ENCODE measurements at regions not wholly inside any gene's neighbourhood (a gene's known extent, or its start where the extent isn't known, plus 50 kb on each side); places are given as distances from the start of the nearest gene placed in this dataset.

GRCh38 chr10:118840776-118841468 lies 86.2 kb upstream of the CACUL1 start:
- TF ChIP-seq CTCF (IDR thresholded peaks at IDR 0.05; ENCODE audit: unreplicated experiment in 3 of 3): no peak

DNA sequence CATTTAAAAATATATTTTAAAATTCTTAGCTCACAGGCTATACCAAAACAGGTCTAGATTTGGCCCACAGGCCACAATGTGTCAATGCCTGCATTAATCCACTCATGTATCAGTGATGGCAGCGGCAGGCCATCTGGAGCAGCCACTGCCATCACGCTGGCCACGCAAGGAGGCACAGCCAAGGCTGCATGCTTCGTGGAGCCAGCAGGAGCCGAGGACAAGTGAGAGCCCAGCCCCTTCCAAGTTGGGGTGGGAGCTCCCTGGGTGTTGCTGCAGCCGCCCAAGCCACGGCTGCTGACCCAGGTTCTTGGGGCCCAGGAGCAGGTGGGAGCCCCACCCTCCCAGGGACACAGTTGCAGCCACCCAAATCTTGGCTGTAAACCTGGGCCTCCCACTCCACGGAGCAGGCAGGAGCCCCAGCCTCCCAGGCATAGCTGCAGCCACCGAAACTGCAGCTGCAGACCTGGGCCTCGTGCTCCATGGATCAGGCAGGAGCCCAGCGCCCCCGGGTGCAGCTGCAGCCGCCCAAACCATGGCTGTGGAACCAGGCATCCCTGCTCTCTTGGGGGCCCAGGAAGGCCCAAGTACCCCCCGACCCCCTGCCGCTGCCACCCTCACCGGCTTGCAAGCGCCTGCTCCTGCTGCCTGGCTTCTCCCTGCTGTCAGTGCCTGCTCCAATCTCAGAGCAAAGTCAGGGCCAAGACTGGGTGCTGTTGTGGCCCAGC lies 87.3 kb upstream of the CACUL1 start:
- Mint-ChIP-seq H3K9me3 (peaks cover 3% of the 10 kb centered on the region), H3K4me1 (peaks cover 28% of the 10 kb centered on the region), H3K4me3 (no peak overlapping the region), H3K27ac (no peak overlapping the region), H3K36me3 (ENCODE audit: low read depth) (no peaks in the 10 kb centered on the region), H3K27me3 (ENCODE audit: low read depth) (peaks cover 6% of the 10 kb centered on the region)
- TF ChIP-seq CTCF (IDR thresholded peaks at IDR 0.05; ENCODE audit: unreplicated experiment in 3 of 3): no peak

More at GRCh38 chr10:118840776-118841468, 86.2 kb upstream of the CACUL1 start:
- Mint-ChIP-seq H3K27me3 (ENCODE audit: low read depth) (peaks cover 6% of the 10 kb centered on the region), H3K27ac (no peak overlapping the region), H3K36me3 (ENCODE audit: low read depth) (no peaks in the 10 kb centered on the region), H3K9me3 (peaks cover 3% of the 10 kb centered on the region), H3K4me1 (peaks cover 30% of the 10 kb centered on the region), H3K4me3 (no peak overlapping the region)

DNA sequence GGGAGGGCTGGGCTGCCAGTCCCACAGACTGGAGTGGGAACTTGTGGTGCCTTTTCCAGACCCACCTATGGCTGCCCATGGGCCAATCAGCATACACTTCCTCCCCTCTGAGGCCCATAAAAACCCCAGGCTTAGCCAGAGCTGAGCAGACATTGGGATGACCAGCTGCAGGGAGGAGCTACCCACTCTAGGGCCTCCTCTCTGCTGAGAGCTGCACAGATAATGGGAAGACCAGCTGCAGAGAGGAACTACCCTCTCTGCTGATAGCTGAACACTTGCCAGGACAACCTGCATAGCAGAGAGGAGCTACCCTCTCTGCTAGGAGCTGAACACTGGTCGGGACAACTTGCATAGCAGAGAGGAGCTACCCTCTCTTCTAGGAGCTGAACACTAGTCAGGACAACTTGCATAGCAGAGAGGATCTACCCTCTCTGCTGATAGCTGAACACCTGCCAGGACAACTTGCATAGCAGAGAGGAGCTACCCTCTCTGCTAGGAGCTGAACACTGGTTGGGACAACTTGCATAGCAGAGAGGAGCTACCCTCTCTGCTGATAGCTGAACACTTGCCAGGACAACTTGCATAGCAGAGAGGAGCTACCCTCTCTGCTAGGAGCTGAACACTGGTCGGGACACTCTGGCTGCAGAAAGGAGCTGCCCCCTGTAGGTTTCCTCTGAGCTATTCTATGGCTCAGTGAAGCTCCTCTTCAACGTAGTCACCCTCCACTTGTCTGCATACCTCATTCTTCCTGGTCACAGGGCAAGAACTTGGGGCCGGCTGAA lies 88.3 kb upstream of the CACUL1 start:
- peaks cover 6% of the 10 kb centered on the region for H3K27me3 Mint-ChIP-seq (ENCODE audit: low read depth)
- H3K4me3 Mint-ChIP-seq: no peak overlapping the region
- peaks cover 3% of the 10 kb centered on the region for H3K9me3 Mint-ChIP-seq
- no peaks in the 10 kb centered on the region for H3K36me3 Mint-ChIP-seq (ENCODE audit: low read depth)
- peaks cover 28% of the 10 kb centered on the region for H3K4me1 Mint-ChIP-seq
- peak overlapping the region; percentile 64 to 88 (median 66) for H3K27ac Mint-ChIP-seq
- no peak for TF ChIP-seq CTCF (IDR thresholded peaks at IDR 0.05; ENCODE audit: unreplicated experiment in 3 of 3)

DNA sequence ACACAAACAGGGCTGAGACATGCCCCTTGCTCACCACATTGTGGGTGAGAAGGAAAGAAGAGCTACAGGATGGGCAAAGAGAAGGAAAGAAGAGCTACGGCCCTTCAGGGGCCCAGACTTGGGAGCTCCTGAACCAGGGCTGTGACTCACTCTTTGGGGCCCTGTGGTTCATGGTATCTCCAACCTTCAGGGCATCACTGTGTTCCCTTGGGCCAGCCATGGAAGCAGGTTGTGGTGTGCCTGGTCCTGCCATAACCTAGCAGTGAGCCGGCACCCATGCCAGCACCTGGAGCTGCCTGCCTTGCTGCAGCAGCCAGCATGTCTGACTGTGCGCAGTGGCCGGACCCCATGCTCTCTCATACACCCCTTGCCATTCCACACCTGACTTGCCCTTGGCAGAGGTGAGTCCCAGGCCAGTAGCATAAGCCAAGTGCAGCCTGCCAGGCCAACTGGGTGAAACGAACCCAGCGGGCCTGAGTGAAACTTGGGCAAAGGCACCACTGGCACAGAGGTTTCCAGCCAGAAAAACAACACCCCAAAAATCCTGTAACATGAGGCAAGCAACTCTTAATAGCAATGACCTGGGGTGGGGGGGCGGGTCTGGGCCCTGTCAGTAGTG lies 89.0 kb upstream of the CACUL1 start:
- no peak for TF ChIP-seq CTCF (IDR thresholded peaks at IDR 0.05; ENCODE audit: unreplicated experiment in 3 of 3)
- no peaks in the 10 kb centered on the region for H3K9me3 Mint-ChIP-seq
- H3K27ac Mint-ChIP-seq: peak overlapping the region; percentile 64 to 88 (median 66)
- H3K4me3 Mint-ChIP-seq: no peak overlapping the region
- peaks cover 6% of the 10 kb centered on the region for H3K27me3 Mint-ChIP-seq (ENCODE audit: low read depth)
- no peaks in the 10 kb centered on the region for H3K36me3 Mint-ChIP-seq (ENCODE audit: low read depth)
- peaks cover 28% of the 10 kb centered on the region for H3K4me1 Mint-ChIP-seq

GRCh38 chr10:118844731-118845521 lies 90.2 kb upstream of the CACUL1 start:
- Mint-ChIP-seq H3K27me3 (ENCODE audit: low read depth) (peaks cover under 1% of the 10 kb centered on the region), H3K4me3 (peak overlapping the region in 1 of 3 experiments; percentile 27), H3K9me3 (no peaks in the 10 kb centered on the region), H3K27ac (peak overlapping the region; percentile 35 to 80 (median 72)), H3K4me1 (peaks cover 28% of the 10 kb centered on the region), H3K36me3 (ENCODE audit: low read depth) (no peaks in the 10 kb centered on the region)
- no peak for TF ChIP-seq CTCF (IDR thresholded peaks at IDR 0.05; ENCODE audit: unreplicated experiment in 3 of 3)
